NCI-H146 (cell line): ENCODE measurements at regions not wholly inside any gene's neighbourhood (a gene's known extent, or its start where the extent isn't known, plus 50 kb on each side); places are given as distances from the start of the nearest gene placed in this dataset.
A peak's percentile ranks its signal among the peaks of the same experiment; 100 is the strongest.

Experiments
- DNase-seq: peaks from one replicate; lab custom pipeline; 2025; lab: John Stamatoyannopoulos, UW

DNA sequence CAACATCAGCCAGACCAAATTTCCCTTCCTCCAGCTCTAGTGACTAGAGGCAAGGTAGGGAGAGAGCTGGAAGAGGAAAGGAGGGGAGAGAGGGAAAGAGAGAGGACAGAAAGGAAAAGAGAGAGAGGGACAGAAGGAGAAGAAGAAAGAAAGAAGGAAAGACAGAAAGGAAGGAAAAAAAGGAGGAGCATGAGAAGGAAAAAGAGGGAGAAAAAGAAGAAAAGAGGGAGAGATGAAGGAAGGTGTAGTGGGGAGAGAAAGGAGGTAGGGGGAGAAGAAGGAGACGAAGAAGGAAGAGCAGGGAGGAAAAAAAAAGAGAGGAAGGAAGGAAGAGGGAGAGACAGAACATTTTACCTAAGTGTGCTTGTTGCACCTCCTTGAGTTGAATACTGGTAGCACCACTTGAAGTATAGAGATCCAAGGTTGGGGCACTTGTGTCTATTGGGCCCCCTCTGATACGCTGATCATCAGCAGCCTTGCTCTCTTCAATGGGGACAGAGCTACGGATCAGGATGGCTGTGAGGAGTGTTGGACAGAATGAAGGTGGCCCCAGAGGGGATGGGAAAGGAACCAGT, 232.5 kb downstream of the SUDS3 start:
- peak; percentile 25 for DNase-seq

- DNase-seq, result peak; percentile 99
Observed at GRCh38 chr12:118611295-118611694, 234.9 kb downstream of the SUDS3 start.

DNA sequence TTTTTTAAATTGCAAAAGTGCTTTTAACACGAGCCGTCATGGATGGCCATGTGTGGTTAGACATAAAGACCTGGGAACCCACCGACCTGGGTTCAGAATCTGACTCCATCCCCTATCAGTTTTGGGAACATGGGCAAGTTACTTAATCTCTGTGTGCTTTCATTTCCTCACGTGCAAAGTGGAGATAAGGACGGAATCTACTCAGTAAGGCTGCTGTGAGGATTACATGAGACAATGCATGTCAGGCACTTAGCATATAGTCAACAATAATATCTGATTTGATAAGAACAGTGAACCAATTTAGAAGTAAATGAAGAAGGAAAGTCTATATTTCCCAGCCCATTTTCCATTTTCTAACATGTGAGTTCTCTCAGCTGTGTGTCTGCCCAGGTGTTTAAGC, 235.4 kb downstream of the SUDS3 start:
- DNase-seq, result peak; percentile 66

DNA sequence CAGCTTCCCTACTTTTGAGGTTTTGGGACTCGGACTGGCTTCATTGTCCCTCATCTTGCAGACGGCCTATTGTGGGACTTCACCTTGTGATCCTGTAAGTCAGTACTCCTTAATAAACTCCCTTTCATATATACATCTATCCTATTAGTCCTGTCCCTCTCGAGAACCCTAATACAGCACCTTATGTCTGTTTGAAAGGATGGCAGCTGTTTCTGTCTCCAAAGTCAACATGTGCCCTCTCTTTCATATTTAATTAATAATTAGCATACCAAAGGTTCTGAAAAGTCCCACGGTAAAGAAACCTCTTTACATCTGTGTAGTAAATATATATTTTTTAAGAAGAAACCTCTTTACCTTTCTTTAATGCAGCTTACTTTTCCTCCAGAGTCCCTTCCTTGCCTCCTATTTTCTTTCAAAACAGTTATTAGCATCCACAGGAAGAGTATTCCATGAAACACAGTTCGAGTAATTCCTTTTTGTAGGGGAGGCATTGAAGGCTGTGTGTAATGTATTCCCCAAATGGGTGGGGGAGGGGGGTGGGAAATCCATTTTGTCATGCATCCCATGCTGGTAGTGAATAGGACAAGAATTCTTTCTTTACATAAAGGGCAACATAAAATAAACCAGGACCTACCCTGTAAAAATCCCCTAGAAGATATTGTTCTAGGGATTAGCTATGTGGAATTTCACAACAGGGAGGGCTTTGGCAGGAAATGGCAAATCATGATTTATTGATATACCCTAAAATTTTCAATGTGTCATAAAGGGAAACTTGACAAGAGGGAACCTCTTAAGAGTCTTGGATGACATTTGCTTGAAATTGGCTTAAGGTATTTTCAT, 241.5 kb downstream of the SUDS3 start:
- peak; percentile 24 for DNase-seq

GRCh38 chr12:118618695-118619094, 242.3 kb downstream of the SUDS3 start:
- DNase-seq, result peak; percentile 18

DNA sequence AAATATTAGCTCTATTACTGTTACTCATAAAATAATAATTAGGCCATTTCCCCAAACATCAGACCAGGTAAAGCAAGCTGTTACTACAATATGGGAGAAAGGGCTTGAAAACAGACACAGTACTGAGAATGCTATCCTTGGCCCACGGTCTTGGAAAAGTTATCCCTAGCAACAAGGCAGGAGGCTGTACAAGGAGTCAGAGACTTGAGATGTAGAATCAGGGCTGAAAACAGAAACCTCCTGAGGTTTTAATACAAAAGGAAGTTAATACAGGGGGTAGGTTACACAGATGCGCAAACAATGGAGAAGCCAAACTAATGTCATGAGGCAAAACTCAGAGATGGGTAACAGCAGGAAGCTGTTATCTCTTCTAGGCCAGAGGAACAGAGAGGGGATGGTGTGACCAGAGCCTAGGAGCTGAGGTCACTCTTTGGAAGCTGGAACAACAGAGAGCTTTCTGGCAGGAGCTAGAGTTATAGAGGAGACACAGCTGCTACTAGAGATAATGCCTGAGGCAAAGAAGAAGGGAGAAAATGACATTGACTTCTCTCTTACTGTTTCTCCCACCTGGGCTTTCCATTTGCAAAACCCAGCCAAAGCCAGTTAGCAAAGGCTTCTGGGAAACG, 248.8 kb downstream of the SUDS3 start:
- peak; percentile 67 for DNase-seq

DNA sequence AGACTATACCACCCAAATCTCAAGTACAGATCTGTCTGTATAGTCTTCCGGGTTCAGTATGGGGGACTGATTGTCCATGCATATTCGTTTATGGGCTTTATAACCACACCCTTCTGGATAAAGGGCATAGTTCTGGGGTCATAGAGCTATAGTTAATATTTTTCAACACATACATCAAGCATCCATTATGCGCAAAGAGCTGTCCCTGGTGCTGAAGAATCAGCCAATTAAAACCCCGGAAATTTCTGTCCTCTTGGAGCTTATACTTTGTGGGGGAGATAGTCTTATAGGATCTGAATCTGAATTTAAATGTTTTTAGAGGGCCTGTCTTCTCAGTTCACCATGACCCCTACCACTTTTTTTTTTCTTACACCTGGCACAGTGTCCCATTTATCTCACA, 256.7 kb downstream of the SUDS3 start:
- no peak for DNase-seq

DNA sequence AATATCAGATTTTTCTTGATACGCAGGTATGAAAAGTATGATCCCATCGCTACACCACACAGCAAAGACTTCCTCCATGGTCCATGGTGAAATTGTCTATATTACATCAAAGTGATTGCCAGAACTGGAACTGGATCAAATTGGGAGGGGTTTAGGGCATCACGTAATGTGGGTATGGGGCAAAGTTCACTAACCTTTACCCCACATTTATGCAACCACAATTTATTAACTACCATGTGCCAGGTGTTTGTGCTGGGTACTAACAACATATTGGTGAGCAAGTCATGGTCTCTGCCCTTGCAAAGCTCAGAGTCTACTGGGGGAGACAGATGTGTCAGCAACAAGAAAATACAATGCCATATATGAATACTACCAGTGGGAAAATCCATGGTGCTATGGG, 258.9 kb downstream of the SUDS3 start:
- DNase-seq, result no peak

DNA sequence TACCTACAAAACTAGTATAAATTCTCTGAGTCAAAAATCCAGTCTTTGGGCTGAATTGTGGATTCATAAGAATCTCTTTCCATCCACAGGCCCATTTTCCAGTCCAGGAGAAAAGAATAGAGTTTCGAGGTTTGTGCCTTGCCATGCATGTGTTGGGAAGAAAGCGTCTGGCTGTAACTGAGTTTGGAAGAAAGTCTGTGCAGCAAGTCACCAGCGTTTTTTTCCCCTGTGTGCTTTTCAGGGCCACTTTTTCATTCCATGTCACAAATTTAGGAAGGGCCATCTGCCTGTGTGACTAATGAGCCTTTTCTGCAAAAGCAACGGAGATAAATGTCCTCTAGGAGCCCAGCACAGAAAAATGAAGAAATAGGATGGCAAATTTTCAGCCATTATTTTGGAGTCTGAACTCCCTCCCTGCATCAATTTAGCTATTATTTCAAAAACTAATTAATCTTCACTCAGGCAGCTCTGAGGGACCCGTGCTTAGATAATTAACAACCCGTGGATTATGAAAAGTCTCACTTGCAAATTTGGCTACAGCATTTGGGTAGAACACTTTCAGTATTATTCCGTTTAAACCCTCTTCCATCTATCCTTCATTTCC, 261.5 kb downstream of the SUDS3 start:
- no peak for DNase-seq

- no peak for DNase-seq
Observed at GRCh38 chr12:118641249-118641648, 264.9 kb downstream of the SUDS3 start.

DNA sequence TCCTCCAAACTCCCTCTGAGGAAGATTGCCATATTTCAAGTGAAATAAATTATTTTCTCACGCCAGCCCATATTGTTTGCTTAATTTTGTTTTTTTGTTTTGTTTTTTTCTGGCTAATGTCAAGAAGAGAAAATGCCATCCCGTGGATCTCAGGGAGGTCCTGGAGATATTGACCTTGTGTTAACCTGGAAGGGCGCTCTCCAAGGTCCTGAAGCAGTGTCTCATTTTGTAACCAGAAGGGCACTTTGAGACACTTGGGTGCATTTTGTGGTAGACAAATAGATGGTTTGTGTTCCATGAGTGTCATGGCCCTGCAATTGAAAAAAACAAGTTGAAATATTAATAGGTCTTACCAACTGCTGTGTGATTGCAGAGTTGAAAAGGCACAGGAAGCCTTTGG, 268.9 kb downstream of the SUDS3 start:
- DNase-seq, result no peak

- DNase-seq, result no peak
Observed at GRCh38 chr12:118649765-118650585, 273.6 kb downstream of the SUDS3 start.

DNA sequence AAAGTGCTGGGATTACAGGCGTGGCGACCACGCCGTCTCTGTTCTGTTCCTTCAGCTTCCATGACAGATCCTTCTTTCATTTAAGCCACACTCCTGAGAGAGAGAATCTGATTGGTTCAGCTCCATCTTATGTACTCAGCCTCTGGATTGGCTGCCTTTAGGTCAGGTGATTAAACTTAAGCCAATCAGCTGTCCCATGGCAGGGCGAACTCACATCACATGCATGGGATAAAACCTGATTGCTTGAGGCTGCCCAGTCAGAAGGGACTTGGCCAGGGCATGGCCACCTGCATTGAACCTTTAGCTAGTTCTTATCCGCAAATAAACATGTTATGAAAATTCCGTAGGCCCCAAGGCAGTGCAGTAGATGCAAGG, 274.2 kb downstream of the SUDS3 start:
- no peak for DNase-seq

GRCh38 chr12:118651487-118651886, 275.1 kb downstream of the SUDS3 start:
- DNase-seq, result no peak

GRCh38 chr12:118655588-118655987, 279.2 kb downstream of the SUDS3 start:
- DNase-seq, result no peak

GRCh38 chr12:118680356-118680963, 300.9 kb upstream of the SRRM4 start:
- DNase-seq, result peak; percentile 30

GRCh38 chr12:118682656-118683055, 298.7 kb upstream of the SRRM4 start:
- no peak for DNase-seq

- DNase-seq, result no peak
Observed at GRCh38 chr12:118685983-118686607, 295.2 kb upstream of the SRRM4 start.

- DNase-seq, result no peak
Observed at GRCh38 chr12:118689793-118690192, 291.5 kb upstream of the SRRM4 start.

- DNase-seq, result no peak
Observed at GRCh38 chr12:118690506-118690905, 290.8 kb upstream of the SRRM4 start.

- no peak for DNase-seq
Observed at GRCh38 chr12:118694128-118694775, 287.1 kb upstream of the SRRM4 start.
